Osteocyte (in vitro differentiated cells): ENCODE measurements at regions not wholly inside any gene's neighbourhood (a gene's known extent, or its start where the extent isn't known, plus 50 kb on each side); places are given as distances from the start of the nearest gene placed in this dataset.
A peak's percentile ranks its signal among the peaks of the same experiment; 100 is the strongest.

Experiments
- DNase-seq: peaks from one replicate; pipeline ENCODE4 v3.0.0; 2021; ENCODE audit warnings: mixed read lengths; ENCODE audit not compliant: unreplicated experiment; ENCODE audit errors: extremely low spot score
- H3K27ac Mint-ChIP-seq: one replicate; pipeline ENCODE4 v1.8.0; 2021; ENCODE audit warnings: mild to moderate bottlenecking, mixed read lengths; ENCODE audit not compliant: unreplicated experiment
- H3K27me3 Mint-ChIP-seq: one replicate; pipeline ENCODE4 v1.8.0; 2021; ENCODE audit warnings: mixed read lengths; ENCODE audit not compliant: unreplicated experiment
- H3K36me3 Mint-ChIP-seq: one replicate; pipeline ENCODE4 v1.8.0; 2021; ENCODE audit warnings: mixed read lengths; ENCODE audit not compliant: unreplicated experiment
- H3K4me1 Mint-ChIP-seq: one replicate; pipeline ENCODE4 v1.8.0; 2021; ENCODE audit warnings: mixed read lengths; ENCODE audit not compliant: unreplicated experiment
- H3K4me3 Mint-ChIP-seq: one replicate; pipeline ENCODE4 v1.8.0; 2021; ENCODE audit warnings: mild to moderate bottlenecking, moderate library complexity, mixed read lengths; ENCODE audit not compliant: unreplicated experiment
- H3K9me3 Mint-ChIP-seq: one replicate; pipeline ENCODE4 v1.8.0; 2021; ENCODE audit warnings: mixed read lengths; ENCODE audit not compliant: unreplicated experiment
- TF ChIP-seq, protein P1 (sequence below): fragments of 200-600 bp; sonication (generic); IDR thresholded peaks from 2 replicates; pipeline ENCODE4 v1.5.0; 2021; ENCODE audit warnings: antibody characterized with exemption, mild to moderate bottlenecking, moderate library complexity

DNA sequence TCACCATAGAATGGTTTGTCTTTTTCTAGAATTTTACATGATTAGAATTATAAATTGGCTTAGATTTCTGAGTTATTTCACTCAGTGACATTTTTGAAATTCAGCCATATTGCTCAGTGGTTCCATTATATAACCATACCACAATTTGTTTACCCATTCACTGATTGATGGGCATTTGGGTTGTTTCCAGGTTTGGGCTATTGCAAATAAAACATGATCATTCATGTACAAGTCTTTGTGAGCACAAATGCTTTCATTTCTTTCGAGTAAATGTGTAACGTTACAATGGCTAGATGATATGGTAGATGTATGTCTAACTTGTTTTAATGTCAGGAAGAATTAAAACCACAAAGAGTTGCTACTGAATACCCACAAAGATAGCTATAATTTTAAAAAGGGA lies 279.9 kb upstream of the TARS1 start:
- TF ChIP-seq, protein P1, sequence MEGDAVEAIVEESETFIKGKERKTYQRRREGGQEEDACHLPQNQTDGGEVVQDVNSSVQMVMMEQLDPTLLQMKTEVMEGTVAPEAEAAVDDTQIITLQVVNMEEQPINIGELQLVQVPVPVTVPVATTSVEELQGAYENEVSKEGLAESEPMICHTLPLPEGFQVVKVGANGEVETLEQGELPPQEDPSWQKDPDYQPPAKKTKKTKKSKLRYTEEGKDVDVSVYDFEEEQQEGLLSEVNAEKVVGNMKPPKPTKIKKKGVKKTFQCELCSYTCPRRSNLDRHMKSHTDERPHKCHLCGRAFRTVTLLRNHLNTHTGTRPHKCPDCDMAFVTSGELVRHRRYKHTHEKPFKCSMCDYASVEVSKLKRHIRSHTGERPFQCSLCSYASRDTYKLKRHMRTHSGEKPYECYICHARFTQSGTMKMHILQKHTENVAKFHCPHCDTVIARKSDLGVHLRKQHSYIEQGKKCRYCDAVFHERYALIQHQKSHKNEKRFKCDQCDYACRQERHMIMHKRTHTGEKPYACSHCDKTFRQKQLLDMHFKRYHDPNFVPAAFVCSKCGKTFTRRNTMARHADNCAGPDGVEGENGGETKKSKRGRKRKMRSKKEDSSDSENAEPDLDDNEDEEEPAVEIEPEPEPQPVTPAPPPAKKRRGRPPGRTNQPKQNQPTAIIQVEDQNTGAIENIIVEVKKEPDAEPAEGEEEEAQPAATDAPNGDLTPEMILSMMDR: no peak
- H3K36me3 Mint-ChIP-seq: peaks cover 5% of the 10 kb centered on the region

DNA sequence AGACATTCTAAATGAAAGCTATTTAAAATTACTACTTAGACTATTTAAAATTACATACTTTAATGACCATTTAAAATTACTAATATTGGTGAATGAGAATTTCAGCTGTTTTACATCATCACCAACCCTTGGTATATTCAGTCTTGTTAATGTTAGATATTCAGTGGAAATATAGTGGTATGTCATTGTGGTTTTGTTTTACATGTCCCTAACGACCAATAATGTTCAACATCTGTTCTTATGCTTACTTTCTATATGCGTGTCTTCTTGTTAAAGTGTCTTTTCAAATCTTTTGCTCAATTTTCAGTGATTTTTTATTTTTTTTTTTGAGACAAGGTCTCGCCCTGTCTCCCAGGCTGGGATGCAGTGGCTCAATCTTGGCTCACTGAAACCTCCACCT lies 279.3 kb upstream of the TARS1 start:
- Mint-ChIP-seq H3K36me3 (peaks cover 5% of the 10 kb centered on the region), H3K27ac (no peak overlapping the region), H3K4me1 (peaks cover 4% of the 10 kb centered on the region), H3K9me3 (peaks cover 27% of the 10 kb centered on the region), H3K27me3 (no peaks in the 10 kb centered on the region), H3K4me3 (no peak overlapping the region)
- TF ChIP-seq, protein P1: no peak
- DNase-seq: no peak

More for the DNA sequence above, 279.9 kb upstream of the TARS1 start:
- DNase-seq: no peak
- no peak overlapping the region for H3K4me3 Mint-ChIP-seq
- H3K27ac Mint-ChIP-seq: no peak overlapping the region
- no peaks in the 10 kb centered on the region for H3K27me3 Mint-ChIP-seq
- H3K9me3 Mint-ChIP-seq: peaks cover 30% of the 10 kb centered on the region
- peaks cover 3% of the 10 kb centered on the region for H3K4me1 Mint-ChIP-seq

DNA sequence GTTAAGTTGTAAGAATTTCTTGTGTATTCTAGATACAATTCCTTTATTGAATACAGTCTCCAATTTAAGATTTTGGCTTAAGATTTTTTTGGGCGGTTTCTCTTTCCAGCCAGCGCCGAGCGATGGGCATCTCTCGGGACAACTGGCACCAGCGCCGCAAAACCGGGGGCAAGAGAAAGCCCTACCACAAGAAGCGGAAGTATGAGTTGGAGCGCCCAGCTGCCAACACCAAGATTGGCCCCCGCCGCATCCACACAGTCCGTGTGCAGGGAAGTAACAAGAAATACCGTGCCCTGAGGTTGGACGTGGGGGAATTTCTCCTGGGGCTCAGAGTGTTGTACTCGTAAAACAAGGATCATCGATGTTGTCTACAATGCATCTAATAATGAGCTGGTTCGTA lies 278.7 kb upstream of the TARS1 start:
- peaks cover 25% of the 10 kb centered on the region for H3K9me3 Mint-ChIP-seq
- no peak overlapping the region for H3K4me3 Mint-ChIP-seq
- TF ChIP-seq, protein P1: no peak
- H3K36me3 Mint-ChIP-seq: peaks cover 5% of the 10 kb centered on the region
- no peak overlapping the region for H3K27ac Mint-ChIP-seq
- DNase-seq: no peak
- H3K4me1 Mint-ChIP-seq: peaks cover 10% of the 10 kb centered on the region
- no peaks in the 10 kb centered on the region for H3K27me3 Mint-ChIP-seq

DNA sequence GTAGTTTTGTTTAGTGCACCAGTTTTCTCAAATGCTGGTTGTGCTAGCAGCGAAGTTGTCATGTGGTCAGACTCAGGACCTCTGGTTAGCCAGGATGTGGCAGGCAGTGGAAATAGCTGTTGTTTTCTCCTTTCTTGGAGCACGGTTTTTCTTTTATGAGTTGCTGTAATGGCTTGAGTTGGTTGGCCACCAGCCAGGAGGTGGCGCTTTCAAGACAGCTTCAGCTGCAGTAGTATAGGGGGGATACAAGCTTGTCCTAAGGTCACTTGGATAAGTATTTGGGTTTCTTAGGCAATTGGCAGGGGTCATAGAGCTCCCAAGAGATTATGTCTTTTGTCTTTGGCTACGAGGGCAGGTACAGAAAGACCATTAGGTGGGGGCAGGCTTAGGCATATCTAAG lies 274.2 kb upstream of the TARS1 start:
- H3K36me3 Mint-ChIP-seq: peaks cover 16% of the 10 kb centered on the region
- H3K4me1 Mint-ChIP-seq: peaks cover 16% of the 10 kb centered on the region
- TF ChIP-seq, protein P1: no peak
- no peak overlapping the region for H3K4me3 Mint-ChIP-seq
- DNase-seq: no peak
- H3K27me3 Mint-ChIP-seq: no peaks in the 10 kb centered on the region
- H3K9me3 Mint-ChIP-seq: peaks cover 41% of the 10 kb centered on the region
- no peak overlapping the region for H3K27ac Mint-ChIP-seq

DNA sequence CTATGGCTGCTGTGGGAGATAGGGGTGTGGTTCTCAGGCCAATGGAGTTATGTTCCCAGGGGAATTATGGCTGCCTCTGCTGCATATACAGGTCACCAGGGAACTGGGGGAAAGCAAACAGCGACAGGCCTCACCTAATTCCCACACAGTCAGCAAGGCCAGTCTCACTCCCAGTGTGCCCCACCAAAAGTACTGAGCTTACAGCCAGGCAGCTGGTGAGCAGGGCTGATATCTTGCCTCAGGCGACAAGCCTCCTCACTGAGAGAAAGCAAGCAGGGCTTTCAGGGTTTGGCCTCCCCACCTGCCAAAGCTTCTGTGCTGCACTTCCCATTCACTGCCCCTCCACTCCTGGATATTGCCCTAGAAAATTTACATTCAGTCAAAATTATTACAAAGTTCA lies 273.8 kb upstream of the TARS1 start:
- peak overlapping the region; percentile 75 for H3K27ac Mint-ChIP-seq
- H3K9me3 Mint-ChIP-seq: peaks cover 41% of the 10 kb centered on the region
- H3K36me3 Mint-ChIP-seq: peaks cover 16% of the 10 kb centered on the region
- TF ChIP-seq, protein P1: no peak
- H3K4me1 Mint-ChIP-seq: peaks cover 16% of the 10 kb centered on the region
- no peak overlapping the region for H3K4me3 Mint-ChIP-seq
- no peak for DNase-seq
- no peaks in the 10 kb centered on the region for H3K27me3 Mint-ChIP-seq
